H9 (cell line): ENCODE measurements at regions not wholly inside any gene's neighbourhood (a gene's known extent, or its start where the extent isn't known, plus 50 kb on each side); places are given as distances from the start of the nearest gene placed in this dataset.

Experiments
- DNase-seq: peaks from one replicate; pipeline ENCODE4 v3.0.0-alpha.2; 2017
- H2AFZ ChIP-seq: one replicate; pipeline ENCODE4 v1.6.1; 2013; ENCODE audit warnings: mild to moderate bottlenecking, low read length, control low read depth, moderate library complexity
- H2AK5ac ChIP-seq: 2 replicates; pipeline ENCODE4 v1.6.1; 2013; ENCODE audit warnings: low read length, control low read depth, mixed read lengths; ENCODE audit not compliant: insufficient read length
- H2BK120ac ChIP-seq: one replicate; pipeline ENCODE4 v1.6.1; 2013; ENCODE audit warnings: low read depth, mild to moderate bottlenecking, low read length, control low read depth, inconsistent platforms; ENCODE audit not compliant: poor library complexity, severe bottlenecking
- H2BK12ac ChIP-seq: 2 replicates; pipeline ENCODE4 v1.6.1; 2013; ENCODE audit warnings: low read length, control low read depth, mixed read lengths, low read depth; ENCODE audit not compliant: insufficient read length
- H2BK15ac ChIP-seq: 2 replicates; pipeline ENCODE4 v1.6.1; 2013; ENCODE audit warnings: low read depth, low read length, control low read depth
- H2BK20ac ChIP-seq: one replicate; pipeline ENCODE4 v1.6.1; 2013; ENCODE audit warnings: low read depth, mild to moderate bottlenecking, low read length, control low read depth, inconsistent platforms; ENCODE audit not compliant: poor library complexity, severe bottlenecking
- H2BK5ac ChIP-seq: 2 replicates; pipeline ENCODE4 v1.6.1; 2013; ENCODE audit warnings: low read length, control low read depth, mixed read lengths; ENCODE audit not compliant: insufficient read length
- H3K14ac ChIP-seq: 2 replicates; pipeline ENCODE4 v1.6.1; 2013; ENCODE audit warnings: low read length, control low read depth; ENCODE audit not compliant: insufficient read depth
- H3K18ac ChIP-seq: 2 replicates; pipeline ENCODE4 v1.6.1; 2013; ENCODE audit warnings: low read depth, mild to moderate bottlenecking, mixed read lengths, low read length, control low read depth; ENCODE audit not compliant: insufficient read length
- H3K23ac ChIP-seq: 2 replicates; pipeline ENCODE4 v1.6.1; 2013; ENCODE audit warnings: low read length, control low read depth, mixed read lengths, low read depth; ENCODE audit not compliant: insufficient read length
- H3K23me2 ChIP-seq: 2 replicates; pipeline ENCODE4 v1.6.1; 2013; ENCODE audit warnings: low read depth, mild to moderate bottlenecking, mixed read lengths, low read length, control low read depth; ENCODE audit not compliant: insufficient read length, poor library complexity, severe bottlenecking
- H3K27ac ChIP-seq: 2 replicates; pipeline ENCODE4 v1.5.1; 2013; ENCODE audit warnings: low read length, control low read depth, mixed read lengths, low read depth; ENCODE audit not compliant: insufficient read length
- H3K27me3 ChIP-seq: 2 replicates; pipeline ENCODE4 v1.6.1; 2013; ENCODE audit warnings: low read length, control low read depth, inconsistent platforms; ENCODE audit not compliant: insufficient read depth
- H3K4ac ChIP-seq: 2 replicates; pipeline ENCODE4 v1.6.1; 2013; ENCODE audit warnings: low read depth, mild to moderate bottlenecking, control low read depth, inconsistent platforms, low read length, moderate library complexity
- H3K4me1 ChIP-seq: 2 replicates; pipeline ENCODE4 v1.6.1; 2013; ENCODE audit warnings: low read length, control low read depth, inconsistent platforms; ENCODE audit not compliant: insufficient read depth
- H3K4me2 ChIP-seq: 2 replicates; pipeline ENCODE4 v1.6.1; 2013; ENCODE audit warnings: low read length, control low read depth, mixed read lengths; ENCODE audit not compliant: insufficient read length, insufficient read depth
- H3K56ac ChIP-seq: 2 replicates; pipeline ENCODE4 v1.6.1; 2013; ENCODE audit warnings: low read depth, mild to moderate bottlenecking, mixed read lengths, low read length, control low read depth; ENCODE audit not compliant: insufficient read length
- H3K79me1 ChIP-seq: 2 replicates; pipeline ENCODE4 v1.6.1; 2013; ENCODE audit warnings: low read depth, mild to moderate bottlenecking, moderate library complexity, low read length, control low read depth, inconsistent platforms; ENCODE audit not compliant: insufficient read depth, poor library complexity, severe bottlenecking
- H3K79me2 ChIP-seq: 2 replicates; pipeline ENCODE4 v1.6.1; 2013; ENCODE audit warnings: low read length, control low read depth, inconsistent platforms; ENCODE audit not compliant: insufficient read depth
- H3K9ac ChIP-seq: 2 replicates; pipeline ENCODE4 v1.6.1; 2013; ENCODE audit warnings: low read length, control low read depth, mixed read lengths; ENCODE audit not compliant: insufficient read length; ENCODE audit errors: extremely low read depth
- H3K9me3 ChIP-seq: one replicate; pipeline ENCODE4 v1.6.1; 2013; ENCODE audit warnings: low read depth, low read length, inconsistent platforms; ENCODE audit not compliant: control insufficient read depth
- H3T11ph ChIP-seq: one replicate; pipeline ENCODE4 v1.6.1; 2013; ENCODE audit warnings: mild to moderate bottlenecking, low read length, control low read depth, inconsistent platforms
- H4K20me1 ChIP-seq: one replicate; pipeline ENCODE4 v1.6.1; 2013; ENCODE audit not compliant: control insufficient read depth, insufficient read length, insufficient read depth
- H4K5ac ChIP-seq: 2 replicates; pipeline ENCODE4 v1.6.1; 2013; ENCODE audit warnings: low read depth, mild to moderate bottlenecking, mixed read lengths, low read length, control low read depth; ENCODE audit not compliant: insufficient read length
- H4K8ac ChIP-seq: replicated peaks from 2 replicates; pipeline ENCODE4 v1.6.1; 2013; ENCODE audit warnings: low read length, control low read depth, mixed read lengths, low read depth; ENCODE audit not compliant: insufficient read length
- H4K91ac ChIP-seq: 2 replicates; pipeline ENCODE4 v1.6.1; 2013; ENCODE audit warnings: low read depth, mild to moderate bottlenecking, moderate library complexity, mixed read lengths, low read length, control low read depth; ENCODE audit not compliant: insufficient read length
- H3K27ac Mint-ChIP-seq, 3 experiments: 2 replicates in 2 of 3; 3 replicates in 1 of 3; pipeline ENCODE4 v1.8.0; 2020 to 2021; ENCODE audit warnings: mixed read lengths in 3 of 3, mild to moderate bottlenecking in 1 of 3, moderate library complexity in 1 of 3
- H3K27me3 Mint-ChIP-seq: 2 replicates; pipeline ENCODE4 v1.8.0; 2021; ENCODE audit warnings: low read depth, mild to moderate bottlenecking, moderate library complexity, mixed read lengths
- H3K36me3 Mint-ChIP-seq, 3 experiments: 2 replicates in 2 of 3; 3 replicates in 1 of 3; pipeline ENCODE4 v1.8.0; 2020 to 2021; ENCODE audit warnings: low read depth in 3 of 3, mixed read lengths in 3 of 3; ENCODE audit not compliant: insufficient read depth in 1 of 3
- H3K4me1 Mint-ChIP-seq, 2 experiments: 2 replicates each; pipeline ENCODE4 v1.8.0; 2020; ENCODE audit warnings: mixed read lengths in 2 of 2
- H3K4me3 Mint-ChIP-seq, 2 experiments: 2 replicates in 1 of 2; 3 replicates in 1 of 2; pipeline ENCODE4 v1.8.0; 2020 to 2021; ENCODE audit warnings: mild to moderate bottlenecking in 2 of 2, mixed read lengths in 2 of 2, moderate library complexity in 1 of 2
- H3K9me3 Mint-ChIP-seq, 2 experiments: 2 replicates in 1 of 2; 3 replicates in 1 of 2; pipeline ENCODE4 v1.8.0; 2020; ENCODE audit warnings: mild to moderate bottlenecking in 2 of 2, mixed read lengths in 2 of 2, moderate library complexity in 1 of 2
- WGBS: extraction: QIAGEN DNeasy Blood & Tissue Kit; methylation state at CpG from one replicate; pipeline ENCODE4 v1.1.7; 2013; ENCODE audit warnings: missing lambda C conversion rate, low lambda C conversion rate, mixed read lengths; ENCODE audit not compliant: insufficient read length; ENCODE audit errors: extremely low coverage; 5-methylcytosine and 5-hydroxymethylcytosine counted together
- TF ChIP-seq, protein P1 (sequence below): fragments of 200-600 bp; sonication (generic); conservative IDR thresholded peaks from 3 replicates; pipeline ENCODE4 v1.8.0; 2021; ENCODE audit warnings: antibody characterized with exemption, mild to moderate bottlenecking

DNA sequence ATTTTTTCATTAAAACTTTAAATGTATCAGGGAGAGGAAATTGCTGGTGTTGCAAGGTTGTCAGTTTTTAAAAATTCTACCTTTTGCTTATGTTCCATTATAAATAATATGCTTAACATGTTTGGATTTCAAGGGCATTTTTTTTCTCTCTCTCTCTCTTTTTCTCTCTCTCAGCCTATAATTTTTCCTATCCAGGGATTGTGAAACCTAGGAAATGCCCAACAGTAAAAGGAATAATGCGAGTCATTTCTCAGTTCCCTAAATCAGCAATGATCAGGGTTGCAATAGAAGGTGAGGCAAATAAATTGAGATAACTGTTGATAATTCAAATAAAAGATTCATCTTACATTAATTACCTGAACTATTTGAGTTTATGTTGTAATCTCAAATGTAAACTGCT is 53.2 kb upstream of the IFNGR1 start:
- H2AFZ ChIP-seq: no peak overlapping the region
- no peak overlapping the region for H2BK5ac ChIP-seq
- no peak overlapping the region for H3K4me3 Mint-ChIP-seq
- H3K23ac ChIP-seq: no peak overlapping the region
- no peaks in the 10 kb centered on the region for H3K9me3 ChIP-seq
- TF ChIP-seq, protein P1, sequence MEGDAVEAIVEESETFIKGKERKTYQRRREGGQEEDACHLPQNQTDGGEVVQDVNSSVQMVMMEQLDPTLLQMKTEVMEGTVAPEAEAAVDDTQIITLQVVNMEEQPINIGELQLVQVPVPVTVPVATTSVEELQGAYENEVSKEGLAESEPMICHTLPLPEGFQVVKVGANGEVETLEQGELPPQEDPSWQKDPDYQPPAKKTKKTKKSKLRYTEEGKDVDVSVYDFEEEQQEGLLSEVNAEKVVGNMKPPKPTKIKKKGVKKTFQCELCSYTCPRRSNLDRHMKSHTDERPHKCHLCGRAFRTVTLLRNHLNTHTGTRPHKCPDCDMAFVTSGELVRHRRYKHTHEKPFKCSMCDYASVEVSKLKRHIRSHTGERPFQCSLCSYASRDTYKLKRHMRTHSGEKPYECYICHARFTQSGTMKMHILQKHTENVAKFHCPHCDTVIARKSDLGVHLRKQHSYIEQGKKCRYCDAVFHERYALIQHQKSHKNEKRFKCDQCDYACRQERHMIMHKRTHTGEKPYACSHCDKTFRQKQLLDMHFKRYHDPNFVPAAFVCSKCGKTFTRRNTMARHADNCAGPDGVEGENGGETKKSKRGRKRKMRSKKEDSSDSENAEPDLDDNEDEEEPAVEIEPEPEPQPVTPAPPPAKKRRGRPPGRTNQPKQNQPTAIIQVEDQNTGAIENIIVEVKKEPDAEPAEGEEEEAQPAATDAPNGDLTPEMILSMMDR: no peak
- H3K14ac ChIP-seq: no peak overlapping the region
- no peaks in the 10 kb centered on the region for H3K79me1 ChIP-seq
- no peak overlapping the region for H2BK12ac ChIP-seq
- no peaks in the 10 kb centered on the region for H3K23me2 ChIP-seq
- no peak overlapping the region for H4K5ac ChIP-seq
- H3K27me3 ChIP-seq: no peaks in the 10 kb centered on the region
- H2BK20ac ChIP-seq: no peak overlapping the region
- H3K79me2 ChIP-seq: no peaks in the 10 kb centered on the region
- H3K56ac ChIP-seq: no peak overlapping the region
- no peaks in the 10 kb centered on the region for H3K9me3 Mint-ChIP-seq
- no peak overlapping the region for H3T11ph ChIP-seq
- no peak overlapping the region for H3K4me2 ChIP-seq
- no peaks in the 10 kb centered on the region for H3K4me1 ChIP-seq
- H2BK15ac ChIP-seq: no peak overlapping the region
- H3K27ac Mint-ChIP-seq: 0 out of 7 replicates have a peak overlapping the region, but pooled peaks of 1 of the 3 experiments have one; percentile 34
- H4K20me1 ChIP-seq: no peaks in the 10 kb centered on the region
- H3K4me1 Mint-ChIP-seq: peaks cover 0 to 3% of the 10 kb centered on the region in 2 experiments; a peak in 1 of 4 replicates
- WGBS: no CpG with 5 or more reads among the region's 1 CpG
- no peak overlapping the region for H3K9ac ChIP-seq
- no peak overlapping the region for H2AK5ac ChIP-seq
- no peaks in the 10 kb centered on the region for H3K36me3 Mint-ChIP-seq
- no peak overlapping the region for H3K4ac ChIP-seq
- H3K27ac ChIP-seq: no peak overlapping the region
- no peak for DNase-seq
- H3K27me3 Mint-ChIP-seq: no peaks in the 10 kb centered on the region
- no peak overlapping the region for H2BK120ac ChIP-seq
- no peak overlapping the region for H4K91ac ChIP-seq
- H4K8ac ChIP-seq: no peak overlapping the region
- no peak overlapping the region for H3K18ac ChIP-seq
